ENCODE measurements at regions not wholly inside any gene's neighbourhood (a gene's known extent, or its start where the extent isn't known, plus 50 kb on each side); places are given as distances from the start of the nearest gene placed in this dataset.
"Not testable (repeated sequence)": the region's sequence is repeated elsewhere in the genome, so short reads cannot be mapped to it uniquely, and the experiment has no call there.

DNA sequence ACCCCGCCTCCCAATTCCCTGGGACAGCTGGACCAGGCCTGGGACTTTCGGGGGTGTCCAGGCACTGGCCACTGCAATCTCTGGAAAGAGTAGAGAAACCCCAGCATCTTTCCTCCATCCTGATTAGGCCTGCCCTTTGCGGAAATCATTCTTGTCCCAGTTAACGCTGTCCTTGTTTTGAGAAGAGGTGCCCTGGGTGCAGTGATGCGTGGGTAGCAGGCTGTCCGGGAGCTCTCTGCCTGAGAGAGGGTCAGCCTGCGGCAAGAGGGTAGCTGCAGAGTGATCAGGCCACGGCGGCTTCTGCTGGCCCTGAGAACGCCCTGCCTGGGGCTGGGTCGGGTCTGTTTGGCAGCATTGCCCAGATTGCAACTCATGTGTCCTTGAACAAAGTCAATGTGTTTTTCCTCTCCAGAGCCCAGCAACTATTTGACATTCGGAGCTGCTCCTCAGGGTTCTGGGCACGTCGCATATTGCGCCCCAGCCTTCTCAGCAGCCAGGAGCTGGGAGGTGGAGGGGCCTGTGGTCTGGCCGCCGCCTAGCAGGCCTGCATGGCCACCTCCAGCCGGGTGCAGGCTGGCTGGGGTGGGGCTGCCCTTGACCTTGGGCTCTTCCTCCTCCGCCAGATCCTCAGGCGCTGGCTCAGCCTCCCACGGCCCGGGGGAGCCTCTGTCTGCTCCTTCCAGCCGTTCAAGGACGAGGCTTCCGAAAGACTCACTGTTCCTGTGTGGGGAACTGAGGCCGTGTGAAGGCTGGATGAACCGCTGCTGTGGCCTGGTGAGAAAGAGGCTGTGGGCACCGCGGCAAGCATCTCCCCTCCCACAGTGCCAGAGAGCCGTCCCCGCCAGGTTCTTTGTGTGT lies 150.1 kb upstream of the ZNF469 start:
- DNase-seq (ENCODE audit: extremely low spot score in 2 of 2); H3K36me3 ChIP-seq; H3K4me3 ChIP-seq; H3K27me3 ChIP-seq; intact Hi-C loops (cut with DNase I); H3K9me3 ChIP-seq: not testable (repeated sequence)
- Histone ChIP-seq H3K27ac (peak overlapping the region; percentile 87), H3K4me1 (peaks cover 33% of the 10 kb centered on the region)

DNA sequence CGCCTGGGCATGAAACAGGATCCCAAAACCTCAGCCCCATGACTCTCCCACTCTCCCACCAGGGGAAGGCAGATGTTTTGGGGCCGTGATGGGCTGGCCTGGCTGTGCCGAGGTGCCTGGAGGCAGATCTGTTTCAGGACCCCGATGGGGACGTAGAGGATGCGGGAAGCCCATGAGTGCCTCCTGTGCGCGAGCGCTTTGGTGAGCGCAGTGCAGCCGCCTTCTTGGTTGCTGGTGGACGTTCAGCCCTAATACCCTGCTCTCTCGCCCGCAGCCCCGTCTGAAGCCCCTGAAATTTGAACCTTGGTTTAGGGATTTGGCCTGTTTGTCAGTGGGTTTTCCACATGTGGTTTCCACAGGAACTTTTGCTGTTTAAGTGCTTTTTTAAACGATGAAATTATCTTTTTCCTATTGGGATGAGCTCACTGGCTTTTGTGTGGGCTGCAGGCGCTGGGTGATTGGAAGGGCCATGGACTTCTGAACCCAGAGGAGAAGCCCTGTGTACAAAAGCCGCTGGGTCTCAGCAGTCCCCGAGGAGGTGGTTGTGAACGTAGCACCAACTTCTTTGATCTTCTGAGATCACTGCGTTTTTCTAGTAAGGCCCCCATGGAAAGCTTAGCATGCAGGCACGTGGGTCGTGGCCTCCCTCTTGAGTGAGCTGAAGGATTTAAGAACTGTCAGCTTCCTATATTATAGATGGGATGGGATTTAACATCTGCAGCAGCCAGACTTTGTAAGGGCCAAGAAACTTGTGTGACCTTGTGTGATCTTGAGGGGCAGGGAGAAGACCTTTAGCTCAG lies 148.9 kb upstream of the ZNF469 start:
- Histone ChIP-seq H3K27ac (peak overlapping the region; percentile 87), H3K4me1 (peaks cover 43% of the 10 kb centered on the region), H3K4me3 (peak overlapping the region in 1 of 2 donors; percentile 26)
- intact Hi-C loops (cut with DNase I); H3K9me3 ChIP-seq; H3K27me3 ChIP-seq; H3K36me3 ChIP-seq; DNase-seq (ENCODE audit: extremely low spot score in 2 of 2): not testable (repeated sequence)

DNA sequence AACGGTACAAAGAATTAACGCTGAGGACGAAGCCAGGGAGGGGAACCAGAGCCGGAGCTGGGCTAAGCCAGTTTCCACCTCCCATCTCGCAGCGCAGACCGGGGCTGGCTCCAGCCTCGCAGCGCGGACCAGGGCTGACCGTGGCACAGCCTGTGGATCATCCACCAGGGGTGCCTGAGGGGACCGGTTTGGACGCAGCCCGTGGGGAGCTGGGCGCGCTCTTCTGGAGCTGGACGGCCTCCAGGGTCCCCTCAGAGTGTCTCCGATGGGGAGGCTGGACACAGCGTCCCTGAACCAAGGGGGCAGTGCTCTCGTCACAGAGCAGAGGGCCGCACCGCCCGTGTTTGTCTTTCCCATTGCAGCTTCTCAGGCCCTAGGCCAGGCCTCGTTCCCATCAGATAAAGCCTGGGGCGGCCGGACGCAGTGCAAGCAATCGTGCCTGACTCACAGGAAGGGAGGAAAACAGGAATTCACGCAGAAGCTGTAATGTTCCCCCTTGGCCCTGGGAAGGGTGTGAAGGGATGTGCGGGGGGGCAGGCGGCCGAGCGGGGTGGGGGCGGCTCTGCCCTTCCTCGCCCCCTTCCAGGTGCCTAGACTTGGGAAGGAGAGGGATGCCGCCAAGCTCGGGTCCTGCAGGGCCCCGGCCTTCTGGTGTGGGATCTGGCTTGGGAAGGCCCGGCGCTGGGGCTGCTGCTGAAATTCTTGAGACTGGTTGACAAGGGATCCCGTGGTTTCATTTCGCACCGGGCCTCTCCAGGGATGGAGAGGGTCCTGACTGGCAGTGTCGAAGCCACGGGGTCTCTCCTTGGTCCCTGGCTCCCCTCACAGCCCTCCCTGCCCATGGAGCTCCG lies 148.1 kb upstream of the ZNF469 start:
- Histone ChIP-seq H3K27ac (peak overlapping the region; percentile 87), H3K4me3 (peak overlapping the region in 1 of 2 donors; percentile 26)
- intact Hi-C loops (cut with DNase I), result not testable (repeated sequence)

DNA sequence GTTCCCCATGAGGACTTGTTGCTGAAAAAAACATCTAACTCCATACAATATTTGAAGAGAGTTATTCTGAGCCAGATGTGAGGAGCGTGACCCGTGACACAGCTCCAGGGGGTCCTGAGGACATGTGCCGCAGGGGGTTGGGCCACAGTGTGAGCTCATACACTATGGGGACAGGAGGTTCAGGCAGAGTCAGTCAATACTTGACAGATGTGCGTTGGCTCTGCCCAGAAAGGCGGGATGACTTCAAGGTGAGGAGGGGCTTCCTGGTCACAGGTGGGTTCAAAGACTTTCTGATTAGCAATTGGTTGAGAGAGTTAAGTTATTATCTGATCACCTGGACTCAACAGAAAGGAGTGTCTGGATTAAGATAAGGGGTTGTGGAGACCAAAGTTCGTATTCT lies 147.1 kb upstream of the ZNF469 start:
- H3K27me3 ChIP-seq; H3K9me3 ChIP-seq; H3K36me3 ChIP-seq; intact Hi-C loops (cut with DNase I); H3K4me3 ChIP-seq; DNase-seq (ENCODE audit: extremely low spot score in 2 of 2): not testable (repeated sequence)
- peak overlapping the region; percentile 87 for H3K27ac ChIP-seq
- peaks cover 49% of the 10 kb centered on the region for H3K4me1 ChIP-seq

More for the DNA sequence above, 148.1 kb upstream of the ZNF469 start:
- not testable (repeated sequence) for H3K27me3 ChIP-seq; H3K36me3 ChIP-seq; H3K9me3 ChIP-seq; DNase-seq (ENCODE audit: extremely low spot score in 2 of 2)
- TF ChIP-seq POLR2AphosphoS5 (IDR thresholded peaks at IDR 0.05; ENCODE audit: insufficient read depth in 1 of 2, low read depth in 1 of 2), result peak in 1 of 2 donors; percentile 60
- peaks cover 43% of the 10 kb centered on the region for H3K4me1 ChIP-seq

DNA sequence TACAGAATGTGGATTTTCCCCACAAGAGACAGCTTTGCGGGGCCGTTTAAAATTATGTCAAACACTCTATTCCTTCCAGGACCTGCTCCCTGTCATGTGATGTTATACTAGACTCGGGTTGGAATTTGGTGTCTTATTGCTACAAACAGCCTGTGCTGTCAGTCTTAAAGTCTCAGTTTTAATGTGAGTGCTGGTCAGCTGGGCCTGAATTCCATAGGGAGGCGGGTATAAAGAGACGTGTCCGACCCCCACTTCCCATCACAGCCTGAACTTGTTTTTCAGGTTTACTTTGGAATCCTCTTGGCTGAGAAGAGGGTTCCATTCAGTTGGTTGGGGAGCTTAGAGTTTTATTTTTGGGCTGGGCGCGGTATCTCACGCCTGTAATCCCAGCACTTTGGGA lies 146.5 kb upstream of the ZNF469 start:
- peak overlapping the region; percentile 87 for H3K27ac ChIP-seq
- H3K36me3 ChIP-seq; H3K27me3 ChIP-seq; H3K4me3 ChIP-seq; H3K9me3 ChIP-seq; intact Hi-C loops (cut with DNase I): not testable (repeated sequence)
- peak in 1 of 2 donors; percentile 7 for DNase-seq (ENCODE audit: extremely low spot score in 2 of 2)
- peaks cover 52% of the 10 kb centered on the region for H3K4me1 ChIP-seq

DNA sequence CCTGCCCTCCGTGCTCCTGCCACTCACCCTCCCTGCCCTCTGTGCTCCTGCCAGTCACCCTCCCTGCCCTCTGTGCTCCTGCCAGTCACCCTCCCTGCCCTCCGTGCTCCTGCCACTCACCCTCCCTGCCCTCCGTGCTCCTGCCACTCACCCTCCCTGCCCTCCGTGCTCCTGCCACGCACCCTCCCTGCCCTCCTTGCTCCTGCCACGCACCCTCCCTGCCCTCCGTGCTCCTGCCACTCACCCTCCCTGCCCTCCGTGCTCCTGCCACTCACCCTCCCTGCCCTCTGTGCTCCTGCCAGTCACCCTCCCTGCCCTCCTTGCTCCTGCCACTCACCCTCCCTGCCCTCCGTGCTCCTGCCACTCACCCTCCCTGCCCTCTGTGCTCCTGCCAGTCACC lies 145.4 kb upstream of the ZNF469 start:
- intact Hi-C loops (cut with DNase I); H3K4me3 ChIP-seq; DNase-seq (ENCODE audit: extremely low spot score in 2 of 2); H3K9me3 ChIP-seq; H3K27me3 ChIP-seq; H3K36me3 ChIP-seq: not testable (repeated sequence)
- Histone ChIP-seq H3K4me1 (peaks cover 57% of the 10 kb centered on the region), H3K27ac (peak overlapping the region; percentile 82)

DNA sequence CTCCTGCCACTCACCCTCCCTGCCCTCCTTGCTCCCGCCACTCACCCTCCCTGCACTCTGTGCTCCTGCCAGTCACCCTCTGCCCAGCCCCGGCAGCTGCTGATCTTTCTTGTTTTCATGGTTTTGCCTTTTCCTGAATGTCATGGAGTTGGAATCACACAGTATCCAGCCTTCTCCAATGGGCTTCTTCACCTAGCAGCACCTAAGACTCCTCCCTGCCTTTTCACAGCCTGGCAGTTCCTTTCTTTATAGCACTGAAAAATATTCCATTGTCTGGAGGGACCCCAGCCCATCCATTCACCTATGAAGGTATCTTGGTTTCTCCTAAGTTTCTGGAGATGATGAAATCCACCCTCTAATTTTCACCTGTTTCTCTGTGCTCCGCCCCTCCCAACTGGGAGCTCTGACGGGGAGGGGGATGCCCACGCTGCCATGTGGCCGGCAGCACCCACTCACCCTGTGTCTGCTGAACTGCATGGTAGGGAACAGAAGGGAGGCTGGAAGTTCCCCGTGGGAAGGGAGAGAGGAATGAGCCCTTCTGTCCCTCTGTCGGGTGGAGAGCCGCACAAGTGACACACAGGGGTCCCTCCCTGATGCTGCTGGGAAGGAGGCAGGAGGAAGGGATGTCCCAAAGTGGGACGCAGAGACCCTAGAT lies 144.9 kb upstream of the ZNF469 start:
- DNase-seq (ENCODE audit: extremely low spot score in 2 of 2), result peak in 1 of 2 donors; percentile 46
- H3K27me3 ChIP-seq; H3K36me3 ChIP-seq; H3K9me3 ChIP-seq; intact Hi-C loops (cut with DNase I); H3K4me3 ChIP-seq: not testable (repeated sequence)
- Histone ChIP-seq H3K4me1 (peaks cover 56% of the 10 kb centered on the region), H3K27ac (peak overlapping the region; percentile 82)

DNA sequence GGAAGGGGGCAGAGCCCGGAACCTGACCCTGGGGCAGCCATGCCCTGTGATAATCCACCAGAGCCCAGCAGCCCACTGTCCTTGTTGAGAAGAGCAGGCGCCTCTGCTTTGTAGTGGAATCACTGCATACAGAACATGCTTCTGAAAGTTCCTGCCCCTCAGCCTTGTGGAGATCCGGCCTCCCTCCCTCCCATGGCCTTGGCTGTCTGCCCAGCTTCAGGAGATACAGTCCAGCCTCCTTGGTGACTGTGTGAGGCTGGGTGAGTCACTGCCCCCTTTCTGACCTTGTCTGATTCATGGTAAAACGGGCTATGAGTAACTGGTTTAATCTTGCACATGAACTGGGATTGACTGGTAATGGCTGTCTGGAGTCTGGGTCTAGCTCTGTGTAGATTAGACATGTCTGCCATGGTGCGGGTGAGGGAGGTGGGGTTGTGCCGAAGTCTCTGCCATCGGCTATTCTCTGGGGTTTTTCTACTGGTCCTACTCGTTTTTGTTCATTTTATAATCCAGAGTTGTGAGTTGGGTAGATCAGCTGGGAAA lies 144.0 kb upstream of the ZNF469 start:
- H3K4me3 ChIP-seq; H3K9me3 ChIP-seq; intact Hi-C loops (cut with DNase I); H3K27me3 ChIP-seq; H3K36me3 ChIP-seq: not testable (repeated sequence)
- DNase-seq (ENCODE audit: extremely low spot score in 2 of 2), result peak in 1 of 2 donors; percentile 88
- peak; percentile 29 to 72 for TF ChIP-seq POLR2AphosphoS5 (IDR thresholded peaks at IDR 0.05; ENCODE audit: insufficient read depth in 1 of 2, low read depth in 1 of 2)
- Histone ChIP-seq H3K4me1 (peaks cover 60% of the 10 kb centered on the region), H3K27ac (peak overlapping the region; percentile 82)

DNA sequence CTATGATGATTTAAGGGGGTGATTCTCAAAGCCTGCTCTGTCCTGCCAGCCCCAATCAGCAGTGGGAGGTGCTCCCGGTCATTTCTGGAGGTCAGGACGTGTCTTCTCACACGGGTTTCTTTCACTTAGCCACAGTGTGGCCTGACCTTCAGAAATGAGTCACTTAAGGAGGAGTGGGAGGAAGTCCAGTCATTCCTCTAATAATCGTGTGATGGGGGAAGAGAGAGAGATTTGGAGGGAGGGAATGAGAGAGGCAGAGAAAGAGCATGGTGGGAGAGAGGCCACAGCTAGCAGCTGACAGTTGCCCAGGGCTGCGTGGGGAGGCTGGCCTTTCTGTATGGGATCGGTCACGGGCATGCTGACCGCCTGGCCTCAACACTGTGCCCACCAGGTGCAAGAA lies 142.6 kb upstream of the ZNF469 start:
- H3K9me3 ChIP-seq; DNase-seq (ENCODE audit: extremely low spot score in 2 of 2); H3K4me3 ChIP-seq; H3K36me3 ChIP-seq; intact Hi-C loops (cut with DNase I); H3K27me3 ChIP-seq: not testable (repeated sequence)
- H3K27ac ChIP-seq, result peak overlapping the region; percentile 82
- H3K4me1 ChIP-seq, result peaks cover 57% of the 10 kb centered on the region

DNA sequence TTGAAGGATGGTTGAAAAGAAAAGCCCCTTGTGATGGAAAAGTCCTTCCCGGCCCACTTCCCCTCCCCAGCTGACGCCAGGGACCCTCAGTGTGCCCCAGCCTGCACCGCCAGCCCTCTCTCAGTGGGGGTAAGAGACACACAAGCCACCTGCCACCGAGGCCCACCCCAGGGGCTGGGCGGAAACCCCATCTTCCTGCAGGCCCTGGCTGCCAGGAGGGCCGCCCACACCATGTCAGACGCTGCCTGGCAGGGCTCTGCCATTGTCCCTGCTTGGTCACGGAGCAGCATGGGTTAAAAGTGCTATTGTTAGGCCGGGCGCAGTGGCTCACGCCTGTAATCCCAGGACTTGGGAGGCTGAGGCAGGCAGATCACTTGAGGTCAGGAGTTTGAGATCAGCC lies 142.0 kb upstream of the ZNF469 start:
- H3K4me3 ChIP-seq; H3K27me3 ChIP-seq; DNase-seq (ENCODE audit: extremely low spot score in 2 of 2); H3K9me3 ChIP-seq; intact Hi-C loops (cut with DNase I); H3K36me3 ChIP-seq: not testable (repeated sequence)
- peaks cover 56% of the 10 kb centered on the region for H3K4me1 ChIP-seq
- peak overlapping the region; percentile 82 for H3K27ac ChIP-seq

DNA sequence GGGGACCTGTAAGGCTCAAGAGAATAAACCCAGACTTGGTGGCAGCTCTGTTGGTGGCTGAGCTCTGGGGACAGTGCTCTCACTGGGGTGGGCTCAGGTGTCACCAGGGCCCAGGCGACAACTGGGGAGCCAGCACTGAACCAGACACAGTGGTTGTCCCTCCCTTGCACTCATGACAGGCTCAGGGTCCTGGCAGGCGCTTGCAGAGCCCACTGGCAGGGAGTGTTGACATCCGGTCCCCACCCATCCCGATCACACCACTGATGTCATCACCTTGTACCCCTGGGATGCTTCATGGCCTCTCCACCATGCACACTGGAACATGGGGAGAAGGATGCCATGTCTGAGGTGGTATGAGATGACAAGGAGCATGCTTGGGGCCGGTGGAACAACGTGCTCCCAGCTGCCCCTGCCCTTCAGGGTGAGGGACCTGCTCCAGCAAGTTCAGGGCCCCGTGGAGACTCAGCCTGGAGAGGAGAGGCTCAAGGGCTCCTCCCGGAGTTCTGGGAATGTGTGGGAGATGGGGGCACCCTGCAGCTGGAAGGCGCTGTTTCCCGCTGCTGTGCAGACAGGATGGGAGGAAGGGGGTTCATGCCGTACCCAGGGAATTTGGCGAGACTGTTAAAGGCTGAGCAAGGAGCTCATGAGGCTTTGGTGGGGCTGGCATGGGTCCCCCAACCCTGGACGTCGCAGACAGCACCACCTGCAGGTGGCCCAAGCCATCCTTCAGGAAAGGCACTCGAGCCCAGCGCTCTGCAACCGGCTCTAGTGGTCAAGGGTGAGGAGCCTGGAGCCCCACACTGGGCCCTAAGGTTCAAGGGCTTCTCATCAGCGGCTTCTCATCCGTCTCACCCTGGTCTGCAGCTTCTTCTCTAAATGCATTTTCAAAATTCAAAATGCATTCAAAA lies 141.1 kb upstream of the ZNF469 start:
- Histone ChIP-seq H3K4me1 (peaks cover 55% of the 10 kb centered on the region), H3K27ac (peak overlapping the region; percentile 82)
- H3K9me3 ChIP-seq; intact Hi-C loops (cut with DNase I); H3K27me3 ChIP-seq; H3K36me3 ChIP-seq; H3K4me3 ChIP-seq; DNase-seq (ENCODE audit: extremely low spot score in 2 of 2): not testable (repeated sequence)

Data from vagina (tissue), 2 donors.